A673 (cell line): ENCODE measurements at regions not wholly inside any gene's neighbourhood (a gene's known extent, or its start where the extent isn't known, plus 50 kb on each side); places are given as distances from the start of the nearest gene placed in this dataset.

Experiments
- EZH2 ChIP-seq: fragments of 200-600 bp; sonication (generic); IDR thresholded peaks from 2 replicates; pipeline ENCODE4 v1.6.1; 2017; ENCODE audit warnings: borderline replicate concordance, low read depth, mild to moderate bottlenecking, mixed read lengths, antibody characterized with exemption, low read length; ENCODE audit not compliant: poor library complexity, severe bottlenecking
- TF ChIP-seq, protein P1 (sequence below): fragments of 300-800, 200-600 bp; sonication (generic); conservative IDR thresholded peaks from 2 replicates; pipeline ENCODE4 v1.5.1; 2017; ENCODE audit warnings: low read depth, mild to moderate bottlenecking, antibody characterized with exemption, low read length, moderate library complexity, mixed read lengths

GRCh38 chr2:49827366-49827765 is 673.1 kb upstream of the FSHR start:
- TF ChIP-seq, protein P1, sequence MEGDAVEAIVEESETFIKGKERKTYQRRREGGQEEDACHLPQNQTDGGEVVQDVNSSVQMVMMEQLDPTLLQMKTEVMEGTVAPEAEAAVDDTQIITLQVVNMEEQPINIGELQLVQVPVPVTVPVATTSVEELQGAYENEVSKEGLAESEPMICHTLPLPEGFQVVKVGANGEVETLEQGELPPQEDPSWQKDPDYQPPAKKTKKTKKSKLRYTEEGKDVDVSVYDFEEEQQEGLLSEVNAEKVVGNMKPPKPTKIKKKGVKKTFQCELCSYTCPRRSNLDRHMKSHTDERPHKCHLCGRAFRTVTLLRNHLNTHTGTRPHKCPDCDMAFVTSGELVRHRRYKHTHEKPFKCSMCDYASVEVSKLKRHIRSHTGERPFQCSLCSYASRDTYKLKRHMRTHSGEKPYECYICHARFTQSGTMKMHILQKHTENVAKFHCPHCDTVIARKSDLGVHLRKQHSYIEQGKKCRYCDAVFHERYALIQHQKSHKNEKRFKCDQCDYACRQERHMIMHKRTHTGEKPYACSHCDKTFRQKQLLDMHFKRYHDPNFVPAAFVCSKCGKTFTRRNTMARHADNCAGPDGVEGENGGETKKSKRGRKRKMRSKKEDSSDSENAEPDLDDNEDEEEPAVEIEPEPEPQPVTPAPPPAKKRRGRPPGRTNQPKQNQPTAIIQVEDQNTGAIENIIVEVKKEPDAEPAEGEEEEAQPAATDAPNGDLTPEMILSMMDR, result no peak
- TF ChIP-seq EZH2, result no peak
